Right atrium auricular region (tissue), 2 donors: ENCODE measurements at regions not wholly inside any gene's neighbourhood (a gene's known extent, or its start where the extent isn't known, plus 50 kb on each side); places are given as distances from the start of the nearest gene placed in this dataset.

Experiments
- DNase-seq: peaks from one replicate; pipeline ENCODE4 v3.0.0-alpha.2; 2019; ENCODE audit warnings: low spot score
- H3K27ac ChIP-seq, 2 donors: fragments of 200-600 bp; sonication (generic); 1 replicate in 1 of 2; 2 replicates in 1 of 2; pipeline ENCODE4 v1.5.1; 2016 to 2019
- H3K27me3 ChIP-seq, 2 donors: fragments of 200-600 bp; sonication (generic); one replicate each; pipeline versions ENCODE4 v1.5.1 to v1.6.0; 2017 to 2019
- H3K36me3 ChIP-seq: fragments of 200-600 bp; sonication (generic); one replicate; pipeline ENCODE4 v1.5.1; 2016
- H3K4me1 ChIP-seq, 2 donors: fragments of 200-600 bp; sonication (generic); one replicate each; pipeline versions ENCODE4 v1.5.1 to v1.6.0; 2017 to 2019
- H3K4me3 ChIP-seq, 2 donors: fragments of 200-600 bp; sonication (generic); 1 replicate in 1 of 2; 2 replicates in 1 of 2; pipeline ENCODE4 v1.5.1; 2017 to 2019; ENCODE audit warnings: mild to moderate bottlenecking in 1 of 2, moderate library complexity in 1 of 2
- H3K9me3 ChIP-seq, 2 donors: fragments of 200-600 bp; sonication (generic); one replicate each; pipeline ENCODE4 v1.5.1; 2019
- microRNA-seq, 2 donors: library from miRNA; unstranded; fragments of <30 nt; microRNA quantifications; one replicate each; pipeline ENCODE4, GENCODE V29; 2016 to 2017; ENCODE audit warnings: borderline number of aligned reads in 2 of 2, borderline replicate concordance in 1 of 2
- TF ChIP-seq, protein P1 (sequence below), 2 donors: fragments of 200-600 bp; sonication (generic); IDR thresholded peaks; one replicate each; pipeline ENCODE4 v1.5.1; 2019; ENCODE audit warnings: antibody characterized with exemption in 2 of 2

DNA sequence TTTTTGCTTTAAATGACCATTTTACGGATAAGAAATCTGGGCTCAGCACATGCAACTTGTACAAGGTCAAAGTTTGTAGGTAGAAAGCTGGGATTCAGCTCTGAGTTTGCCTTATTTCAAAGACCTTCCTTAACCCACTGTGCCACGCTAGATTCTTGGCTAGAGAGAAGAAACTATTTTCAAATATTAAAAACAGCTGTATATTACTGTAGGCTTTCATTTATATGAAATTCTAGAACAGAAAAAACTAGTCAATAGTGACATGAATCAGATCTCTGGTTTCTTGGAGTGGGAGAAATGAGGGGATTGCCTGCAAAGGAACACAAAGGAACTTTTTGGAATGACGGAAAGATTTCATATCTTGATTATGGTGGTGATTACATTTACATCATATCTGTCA lies 53.0 kb upstream of the C1GALT1 start:
- Histone ChIP-seq H3K4me3 (no peak overlapping the region), H3K9me3 (no peaks in the 10 kb centered on the region), H3K4me1 (peaks cover 0 to 7% of the 10 kb centered on the region in 2 donors), H3K27me3 (no peaks in the 10 kb centered on the region), H3K36me3 (no peaks in the 10 kb centered on the region), H3K27ac (no peak overlapping the region)
- DNase-seq, result no peak
- TF ChIP-seq, protein P1, sequence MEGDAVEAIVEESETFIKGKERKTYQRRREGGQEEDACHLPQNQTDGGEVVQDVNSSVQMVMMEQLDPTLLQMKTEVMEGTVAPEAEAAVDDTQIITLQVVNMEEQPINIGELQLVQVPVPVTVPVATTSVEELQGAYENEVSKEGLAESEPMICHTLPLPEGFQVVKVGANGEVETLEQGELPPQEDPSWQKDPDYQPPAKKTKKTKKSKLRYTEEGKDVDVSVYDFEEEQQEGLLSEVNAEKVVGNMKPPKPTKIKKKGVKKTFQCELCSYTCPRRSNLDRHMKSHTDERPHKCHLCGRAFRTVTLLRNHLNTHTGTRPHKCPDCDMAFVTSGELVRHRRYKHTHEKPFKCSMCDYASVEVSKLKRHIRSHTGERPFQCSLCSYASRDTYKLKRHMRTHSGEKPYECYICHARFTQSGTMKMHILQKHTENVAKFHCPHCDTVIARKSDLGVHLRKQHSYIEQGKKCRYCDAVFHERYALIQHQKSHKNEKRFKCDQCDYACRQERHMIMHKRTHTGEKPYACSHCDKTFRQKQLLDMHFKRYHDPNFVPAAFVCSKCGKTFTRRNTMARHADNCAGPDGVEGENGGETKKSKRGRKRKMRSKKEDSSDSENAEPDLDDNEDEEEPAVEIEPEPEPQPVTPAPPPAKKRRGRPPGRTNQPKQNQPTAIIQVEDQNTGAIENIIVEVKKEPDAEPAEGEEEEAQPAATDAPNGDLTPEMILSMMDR (IDR thresholded peaks at IDR 0.05), result no peak

DNA sequence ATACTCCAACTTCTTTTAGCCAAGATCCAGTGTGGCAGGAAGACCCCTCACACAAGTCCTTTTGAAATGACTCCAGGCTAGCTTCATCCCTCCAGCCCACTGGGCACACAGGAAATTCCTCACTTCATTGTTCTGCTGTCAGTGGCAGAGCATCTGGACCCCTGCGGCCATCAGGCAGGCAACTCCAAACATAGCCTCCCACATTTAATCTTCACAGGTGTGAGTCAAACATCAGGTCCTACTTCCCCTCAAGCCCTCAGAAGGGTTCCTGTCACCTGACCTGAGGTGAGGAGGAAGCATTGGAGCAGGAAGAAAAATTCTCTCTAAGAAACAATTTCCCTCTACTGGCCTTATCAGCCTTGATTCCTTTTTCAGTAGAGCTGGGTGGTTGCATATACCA lies 51.1 kb upstream of the C1GALT1 start:
- TF ChIP-seq, protein P1 (IDR thresholded peaks at IDR 0.05), result no peak
- Histone ChIP-seq H3K4me1 (peaks cover 0 to 11% of the 10 kb centered on the region in 2 donors), H3K27ac (no peak overlapping the region), H3K9me3 (no peaks in the 10 kb centered on the region), H3K4me3 (no peak overlapping the region), H3K36me3 (no peaks in the 10 kb centered on the region), H3K27me3 (no peaks in the 10 kb centered on the region)
- DNase-seq, result no peak

Small RNA genes lying in the stretch of these regions (microRNA-seq; reads per million reads assigned to microRNA genes)
- gene MIR3683, result 0 reads per million in 2 donors
